ENCODE measurements at regions not wholly inside any gene's neighbourhood (a gene's known extent, or its start where the extent isn't known, plus 50 kb on each side); places are given as distances from the start of the nearest gene placed in this dataset.
"Not testable (repeated sequence)": the region's sequence is repeated elsewhere in the genome, so short reads cannot be mapped to it uniquely, and the experiment has no call there.

GRCh38 chr1:191707288-191707687, 451.0 kb upstream of the RGS18 start:
- Histone ChIP-seq H3K4me1 (ENCODE audit: control insufficient read depth in 1 of 2, low read depth in 2 of 2) (no peaks in the 10 kb centered on the region), H3K4me3 (no peak overlapping the region), H3K9me3 (no peaks in the 10 kb centered on the region), H3K27ac (no peak overlapping the region), H3K27me3 (replicated peaks; ENCODE audit: insufficient read depth) (no peaks in the 10 kb centered on the region), H3K36me3 (no peaks in the 10 kb centered on the region)
- DNase-seq (ENCODE audit: low spot score) (no peak), ATAC-seq (ENCODE audit: insufficient number of reproducible peaks, low FRiP score, low read depth) (no peak)
- no peak for TF ChIP-seq CTCF (IDR thresholded peaks at IDR 0.05)

- no peak for ATAC-seq (ENCODE audit: insufficient number of reproducible peaks, low FRiP score, low read depth)
Observed at GRCh38 chr1:191709215-191709614, 449.0 kb upstream of the RGS18 start.

GRCh38 chr1:191711961-191712360, 446.3 kb upstream of the RGS18 start:
- DNase-seq (ENCODE audit: low spot score) (no peak), ATAC-seq (ENCODE audit: insufficient number of reproducible peaks, low FRiP score, low read depth) (no peak)
- Histone ChIP-seq H3K36me3 (no peaks in the 10 kb centered on the region), H3K4me1 (ENCODE audit: control insufficient read depth in 1 of 2, low read depth in 2 of 2) (no peaks in the 10 kb centered on the region), H3K9me3 (no peaks in the 10 kb centered on the region), H3K27me3 (replicated peaks; ENCODE audit: insufficient read depth) (no peaks in the 10 kb centered on the region), H3K4me3 (no peak overlapping the region), H3K27ac (no peak overlapping the region)
- no peak for TF ChIP-seq CTCF (IDR thresholded peaks at IDR 0.05)

More at GRCh38 chr1:191709215-191709614, 449.0 kb upstream of the RGS18 start:
- no peak overlapping the region for H3K27ac ChIP-seq
- TF ChIP-seq CTCF (IDR thresholded peaks at IDR 0.05), result no peak
- H3K4me1 ChIP-seq (ENCODE audit: control insufficient read depth in 1 of 2, low read depth in 2 of 2), result no peaks in the 10 kb centered on the region
- no peaks in the 10 kb centered on the region for H3K27me3 ChIP-seq (replicated peaks; ENCODE audit: insufficient read depth)
- no peaks in the 10 kb centered on the region for H3K36me3 ChIP-seq
- H3K4me3 ChIP-seq, result no peak overlapping the region
- no peaks in the 10 kb centered on the region for H3K9me3 ChIP-seq
- DNase-seq (ENCODE audit: low spot score), result no peak

- Histone ChIP-seq H3K27ac (no peak overlapping the region), H3K4me3 (no peak overlapping the region), H3K9me3 (no peaks in the 10 kb centered on the region), H3K27me3 (replicated peaks; ENCODE audit: insufficient read depth) (no peaks in the 10 kb centered on the region), H3K4me1 (ENCODE audit: control insufficient read depth in 1 of 2, low read depth in 2 of 2) (no peaks in the 10 kb centered on the region), H3K36me3 (no peaks in the 10 kb centered on the region)
- no peak for DNase-seq (ENCODE audit: low spot score)
- no peak for ATAC-seq (ENCODE audit: insufficient number of reproducible peaks, low FRiP score, low read depth)
- TF ChIP-seq CTCF (IDR thresholded peaks at IDR 0.05), result no peak
Observed at GRCh38 chr1:191714845-191715244, 443.4 kb upstream of the RGS18 start.

- no peaks in the 10 kb centered on the region for H3K4me1 ChIP-seq (ENCODE audit: control insufficient read depth in 1 of 2, low read depth in 2 of 2)
- no peaks in the 10 kb centered on the region for H3K36me3 ChIP-seq
- no peak for DNase-seq (ENCODE audit: low spot score)
- no peak overlapping the region for H3K27ac ChIP-seq
- no peaks in the 10 kb centered on the region for H3K9me3 ChIP-seq
- ATAC-seq (ENCODE audit: insufficient number of reproducible peaks, low FRiP score, low read depth), result no peak
- no peak for TF ChIP-seq CTCF (IDR thresholded peaks at IDR 0.05)
- H3K4me3 ChIP-seq, result no peak overlapping the region
- no peaks in the 10 kb centered on the region for H3K27me3 ChIP-seq (replicated peaks; ENCODE audit: insufficient read depth)
Observed at GRCh38 chr1:191729742-191730141, 428.5 kb upstream of the RGS18 start.

- H3K27ac ChIP-seq; H3K4me1 ChIP-seq (ENCODE audit: control insufficient read depth in 1 of 2, low read depth in 2 of 2); ATAC-seq (ENCODE audit: insufficient number of reproducible peaks, low FRiP score, low read depth); H3K4me3 ChIP-seq; DNase-seq (ENCODE audit: low spot score); H3K27me3 ChIP-seq (replicated peaks; ENCODE audit: insufficient read depth); H3K9me3 ChIP-seq; H3K36me3 ChIP-seq: not testable (repeated sequence)
Observed at GRCh38 chr1:191731608-191732302, 426.5 kb upstream of the RGS18 start.
